ENCODE measurements at regions not wholly inside any gene's neighbourhood (a gene's known extent, or its start where the extent isn't known, plus 50 kb on each side); places are given as distances from the start of the nearest gene placed in this dataset.

DNA sequence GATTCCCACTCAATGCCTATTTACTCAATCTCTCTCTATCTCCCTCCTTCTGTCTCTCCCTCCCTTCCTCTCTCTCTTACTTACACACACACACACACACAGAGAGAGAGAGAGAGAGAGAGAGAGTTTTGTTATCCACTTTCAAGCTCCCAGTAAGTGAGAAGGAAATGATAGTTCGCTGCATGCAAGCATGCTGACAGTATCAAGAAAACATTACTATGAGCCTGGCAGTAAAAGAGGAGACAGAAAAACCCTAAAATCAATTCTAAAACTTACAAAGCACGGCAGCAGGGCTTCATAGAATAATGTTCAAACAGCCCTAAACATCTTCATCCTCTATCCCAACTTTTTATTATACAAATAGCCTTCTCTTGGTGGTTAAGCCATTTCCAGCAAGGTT lies 171.9 kb downstream of the FOXO1 start:
- CTCF ChIA-PET = interaction anchor here (0.6 to 1.6 kb wide), 3 partner anchors 9 to 188 kb away, joined by 3 to 4 read pairs (median 3); no protein-coding TSS in a partner anchor
- Mint-ChIP-seq H3K4me3 (peak overlapping the region; percentile 57), H3K36me3 (ENCODE audit: low read depth) (no peaks in the 10 kb centered on the region), H3K9me3 (no peaks in the 10 kb centered on the region), H3K27me3 (ENCODE audit: low read depth) (no peaks in the 10 kb centered on the region), H3K4me1 (ENCODE audit: low read depth) (peaks cover 76% of the 10 kb centered on the region), H3K27ac (peak overlapping the region; percentile 77)
- intact Hi-C loops (cut with micrococcal nuclease) = loop anchor here (1.0 kb wide), 2 partner anchors 8 to 24 kb away; no protein-coding TSS in a partner anchor
- no peak for DNase-seq

DNA sequence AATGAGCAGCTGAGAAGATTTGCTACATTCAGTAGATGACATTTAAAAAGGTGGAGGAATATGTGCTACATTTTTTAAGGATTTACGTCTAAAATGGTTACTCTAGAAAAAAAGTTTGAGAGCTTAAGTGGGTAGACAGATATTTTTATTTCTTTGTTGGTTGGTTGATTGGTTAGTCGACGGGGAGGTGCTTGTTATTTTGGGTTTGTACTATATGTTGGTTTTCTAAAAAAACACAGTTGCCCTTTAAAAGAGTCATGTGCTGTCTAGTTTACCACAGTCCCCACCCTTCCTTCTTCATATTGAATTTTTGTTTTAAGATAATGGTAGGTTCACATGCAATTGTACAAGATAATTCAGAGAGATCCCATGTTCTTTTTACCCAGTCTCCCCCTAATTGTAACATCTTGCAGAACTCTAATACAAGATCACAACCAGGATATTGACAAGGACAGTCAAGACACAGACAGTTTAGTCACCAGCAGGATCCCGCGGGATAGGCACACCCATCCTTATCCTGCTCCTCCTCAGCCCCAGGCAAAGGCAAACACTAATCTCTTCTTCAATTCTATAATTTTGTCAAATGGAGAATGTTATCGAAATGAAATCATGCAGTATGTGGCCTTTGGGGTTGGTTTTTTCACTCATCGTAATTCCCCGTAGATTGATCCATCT lies 171.4 kb downstream of the FOXO1 start:
- CTCF ChIA-PET = interaction anchor here (0.6 to 1.6 kb wide), 3 partner anchors 9 to 187 kb away, joined by 3 to 4 read pairs (median 3); no protein-coding TSS in a partner anchor
- no peaks in the 10 kb centered on the region for H3K9me3 Mint-ChIP-seq
- H3K36me3 Mint-ChIP-seq (ENCODE audit: low read depth) = no peaks in the 10 kb centered on the region
- no peak for DNase-seq
- intact Hi-C loops (cut with micrococcal nuclease) = loop anchor here (1.0 kb wide), 3 partner anchors 9 to 23 kb away; no protein-coding TSS in a partner anchor
- H3K27ac Mint-ChIP-seq = peak overlapping the region; percentile 77
- H3K4me1 Mint-ChIP-seq (ENCODE audit: low read depth) = peaks cover 70% of the 10 kb centered on the region
- H3K4me3 Mint-ChIP-seq = no peak overlapping the region
- no peaks in the 10 kb centered on the region for H3K27me3 Mint-ChIP-seq (ENCODE audit: low read depth)

DNA sequence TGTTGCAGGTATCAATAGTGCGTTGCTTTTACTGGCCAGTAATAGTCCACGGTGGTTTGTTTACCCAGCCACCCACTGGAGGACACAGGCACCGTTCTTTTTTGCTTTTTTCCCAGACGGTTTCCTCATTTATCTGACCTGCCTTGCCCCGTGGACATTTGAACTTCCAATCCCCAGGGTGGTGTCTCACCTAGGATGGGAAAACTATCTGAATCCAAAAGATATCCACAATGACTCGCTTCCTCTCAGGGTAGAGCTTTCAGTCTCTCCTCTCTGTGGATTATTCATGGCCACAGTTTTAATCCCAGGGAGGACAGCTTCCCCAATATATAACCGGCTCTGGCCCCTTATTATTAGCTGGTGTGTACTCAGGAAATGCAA lies 170.8 kb downstream of the FOXO1 start:
- DNase-seq = no peak
- Mint-ChIP-seq H3K4me1 (ENCODE audit: low read depth) (peaks cover 66% of the 10 kb centered on the region), H3K27me3 (ENCODE audit: low read depth) (no peaks in the 10 kb centered on the region), H3K27ac (no peak overlapping the region), H3K9me3 (no peaks in the 10 kb centered on the region), H3K4me3 (no peak overlapping the region), H3K36me3 (ENCODE audit: low read depth) (no peaks in the 10 kb centered on the region)
- CTCF ChIA-PET = interaction anchor here (0.6 to 1.6 kb wide), 2 partner anchors 80 to 187 kb away, joined by 3 to 4 read pairs; no protein-coding TSS in a partner anchor
- intact Hi-C loops (cut with micrococcal nuclease) = loop anchor here (1.0 kb wide), 1 partner anchor 13 kb away; no protein-coding TSS in a partner anchor

DNA sequence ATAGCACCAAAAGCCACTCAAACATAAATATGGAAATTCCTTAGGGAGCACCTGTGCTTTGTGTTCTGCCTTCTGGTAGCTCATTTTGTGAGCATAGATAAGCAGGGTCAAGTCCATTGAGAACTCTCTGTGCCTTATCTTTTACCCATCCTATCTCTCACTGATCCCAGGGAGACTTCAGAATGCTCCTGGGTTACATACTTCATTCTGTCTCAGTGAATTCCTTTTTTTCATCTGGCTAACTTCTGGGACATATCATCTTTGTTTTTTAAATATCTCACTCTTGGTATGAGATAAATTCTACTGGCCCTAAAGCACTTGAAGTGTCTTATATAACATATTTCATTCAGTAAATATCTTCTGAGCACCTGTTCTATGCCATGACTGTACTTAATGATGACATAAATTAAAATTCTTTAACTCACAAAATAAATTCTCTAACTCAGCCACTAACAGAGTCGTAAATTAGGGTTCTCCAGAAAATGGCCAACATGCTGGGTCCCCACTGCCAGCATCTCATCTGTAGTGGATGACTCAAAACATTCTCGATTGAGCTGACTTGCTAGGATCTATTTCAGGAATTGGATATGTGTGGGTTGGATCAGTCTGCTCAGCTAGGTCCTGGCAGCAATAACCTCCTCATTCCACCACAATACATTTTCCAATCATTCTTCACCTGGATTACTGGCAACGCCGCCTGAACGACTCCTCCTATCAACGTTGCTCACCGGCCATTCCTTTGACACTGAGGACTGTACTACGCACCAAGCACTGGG lies 170.2 kb downstream of the FOXO1 start:
- DNase-seq = no peak
- H3K4me1 Mint-ChIP-seq (ENCODE audit: low read depth) = peaks cover 65% of the 10 kb centered on the region
- H3K27me3 Mint-ChIP-seq (ENCODE audit: low read depth) = no peaks in the 10 kb centered on the region
- CTCF ChIA-PET = interaction anchor here (0.6 to 1.6 kb wide), 3 partner anchors 11 to 186 kb away, joined by 3 to 6 read pairs (median 4); no protein-coding TSS in a partner anchor
- intact Hi-C loops (cut with micrococcal nuclease) = no loop called here
- H3K9me3 Mint-ChIP-seq = no peaks in the 10 kb centered on the region
- no peak overlapping the region for H3K4me3 Mint-ChIP-seq
- H3K36me3 Mint-ChIP-seq (ENCODE audit: low read depth) = no peaks in the 10 kb centered on the region
- no peak overlapping the region for H3K27ac Mint-ChIP-seq

DNA sequence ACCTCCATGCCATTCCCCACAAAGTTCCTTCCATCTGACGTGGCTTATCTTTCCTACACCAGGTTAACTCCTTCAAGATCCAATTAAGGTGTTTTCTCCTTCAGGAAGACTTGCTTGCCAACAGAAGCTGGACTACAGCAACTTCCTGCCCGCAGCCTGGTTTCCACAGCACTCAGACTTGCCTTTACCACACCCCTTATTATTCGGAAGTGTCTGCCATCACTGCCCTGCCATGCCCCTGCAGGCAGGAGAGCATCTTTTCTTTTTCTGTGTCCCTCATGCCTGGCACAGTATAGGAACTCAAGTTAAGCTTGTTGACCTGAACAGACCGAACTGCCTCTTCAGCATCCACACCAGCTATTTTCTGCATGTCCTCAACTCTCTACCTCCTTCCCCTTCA lies 168.0 kb downstream of the FOXO1 start:
- CTCF ChIA-PET = interaction anchor here (1.3 kb wide), 1 partner anchor 8 kb away, joined by 4 read pairs; no protein-coding TSS in a partner anchor
- intact Hi-C loops (cut with micrococcal nuclease) = no loop called here
- no peak for DNase-seq
- Mint-ChIP-seq H3K27me3 (ENCODE audit: low read depth) (no peaks in the 10 kb centered on the region), H3K4me1 (ENCODE audit: low read depth) (peaks cover 48% of the 10 kb centered on the region), H3K27ac (no peak overlapping the region), H3K9me3 (no peaks in the 10 kb centered on the region), H3K36me3 (ENCODE audit: low read depth) (no peaks in the 10 kb centered on the region), H3K4me3 (no peak overlapping the region)

DNA sequence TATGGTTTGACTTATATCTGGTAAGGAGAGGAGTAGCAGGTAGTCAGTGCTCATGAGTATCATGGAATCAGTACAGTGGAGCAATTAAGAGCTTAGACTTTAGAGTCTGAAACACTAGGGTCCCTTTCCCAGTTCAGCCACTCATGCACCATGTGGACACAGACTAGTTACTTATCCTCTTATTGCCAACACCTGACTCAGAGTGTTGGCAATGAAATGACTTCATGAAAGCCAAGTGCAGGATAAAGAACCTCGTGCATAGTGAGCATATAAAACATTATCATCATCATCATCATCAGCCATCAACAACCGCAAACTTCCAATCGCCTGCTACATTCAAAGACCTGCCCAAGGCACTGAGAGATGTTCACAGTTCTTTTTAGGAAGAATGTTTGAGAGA lies 164.2 kb downstream of the FOXO1 start:
- H3K4me3 Mint-ChIP-seq = no peak overlapping the region
- no peaks in the 10 kb centered on the region for H3K27me3 Mint-ChIP-seq (ENCODE audit: low read depth)
- H3K4me1 Mint-ChIP-seq (ENCODE audit: low read depth) = peaks cover 35% of the 10 kb centered on the region
- intact Hi-C loops (cut with micrococcal nuclease) = no loop called here
- H3K27ac Mint-ChIP-seq = no peak overlapping the region
- DNase-seq = no peak
- CTCF ChIA-PET = interaction anchor here (0.6 to 1.1 kb wide), 3 partner anchors 166 to 470 kb away, joined by 3 read pairs; no protein-coding TSS in a partner anchor
- no peaks in the 10 kb centered on the region for H3K36me3 Mint-ChIP-seq (ENCODE audit: low read depth)
- no peaks in the 10 kb centered on the region for H3K9me3 Mint-ChIP-seq

DNA sequence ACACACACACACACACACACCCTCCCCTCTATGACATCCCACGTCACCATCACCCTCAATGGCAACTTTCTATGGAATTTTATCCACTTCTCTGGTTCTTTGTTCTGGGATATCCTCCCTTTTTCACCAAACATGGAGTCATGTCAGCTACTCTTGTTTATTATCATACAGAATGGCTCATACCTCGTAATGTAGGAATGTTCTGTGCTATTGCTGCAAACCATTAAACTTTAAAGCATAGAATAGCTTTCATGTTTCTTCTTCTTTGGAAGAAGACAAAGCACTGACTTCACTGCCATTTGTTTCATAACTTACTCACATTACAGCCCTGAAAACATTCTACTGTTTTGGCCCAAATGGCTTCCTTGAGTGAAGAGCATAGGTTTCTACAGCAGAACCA lies 163.4 kb downstream of the FOXO1 start:
- DNase-seq = no peak
- Mint-ChIP-seq H3K27ac (no peak overlapping the region), H3K4me1 (ENCODE audit: low read depth) (peaks cover 38% of the 10 kb centered on the region), H3K9me3 (no peaks in the 10 kb centered on the region), H3K36me3 (ENCODE audit: low read depth) (no peaks in the 10 kb centered on the region), H3K27me3 (ENCODE audit: low read depth) (no peaks in the 10 kb centered on the region), H3K4me3 (no peak overlapping the region)
- CTCF ChIA-PET = interaction anchor here (0.6 to 1.3 kb wide), 3 partner anchors 10 to 471 kb away, joined by 3 read pairs; no protein-coding TSS in a partner anchor
- intact Hi-C loops (cut with micrococcal nuclease) = no loop called here

DNA sequence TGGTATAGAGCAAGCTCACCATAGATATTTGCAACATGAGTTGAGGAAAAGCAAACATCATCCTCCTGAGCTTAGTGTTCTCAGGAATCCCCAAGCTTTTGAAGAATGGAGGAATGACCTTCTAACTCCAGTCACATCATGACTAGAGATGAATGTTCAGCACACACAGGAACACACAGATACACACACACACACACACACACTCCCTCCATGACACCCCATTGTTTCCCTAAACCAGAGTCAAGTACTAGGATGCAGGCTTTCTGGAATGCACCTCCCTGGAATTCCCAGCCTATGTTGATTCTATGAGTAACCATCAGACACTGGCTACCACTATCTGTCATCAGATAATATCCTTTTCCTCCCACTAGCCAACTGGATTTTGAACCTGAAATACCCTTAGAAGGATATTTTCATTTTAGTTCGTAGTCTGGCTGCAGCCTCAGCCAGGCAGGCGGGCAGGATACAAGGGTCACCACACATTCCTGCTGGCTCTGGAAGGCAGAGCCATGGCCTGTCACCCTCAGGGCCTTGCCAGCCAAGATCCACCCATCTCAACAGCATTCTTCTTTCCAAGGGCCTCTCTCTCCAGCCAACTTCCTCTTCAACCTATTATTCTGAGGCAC lies 162.4 kb downstream of the FOXO1 start:
- Mint-ChIP-seq H3K27me3 (ENCODE audit: low read depth) (no peaks in the 10 kb centered on the region), H3K27ac (no peak overlapping the region), H3K36me3 (ENCODE audit: low read depth) (no peaks in the 10 kb centered on the region), H3K4me1 (ENCODE audit: low read depth) (peaks cover 41% of the 10 kb centered on the region), H3K4me3 (no peak overlapping the region), H3K9me3 (no peaks in the 10 kb centered on the region)
- intact Hi-C loops (cut with micrococcal nuclease) = no loop called here
- DNase-seq = no peak
- CTCF ChIA-PET = interaction anchor here (1.3 kb wide), 1 partner anchor 9 kb away, joined by 3 read pairs; no protein-coding TSS in a partner anchor

DNA sequence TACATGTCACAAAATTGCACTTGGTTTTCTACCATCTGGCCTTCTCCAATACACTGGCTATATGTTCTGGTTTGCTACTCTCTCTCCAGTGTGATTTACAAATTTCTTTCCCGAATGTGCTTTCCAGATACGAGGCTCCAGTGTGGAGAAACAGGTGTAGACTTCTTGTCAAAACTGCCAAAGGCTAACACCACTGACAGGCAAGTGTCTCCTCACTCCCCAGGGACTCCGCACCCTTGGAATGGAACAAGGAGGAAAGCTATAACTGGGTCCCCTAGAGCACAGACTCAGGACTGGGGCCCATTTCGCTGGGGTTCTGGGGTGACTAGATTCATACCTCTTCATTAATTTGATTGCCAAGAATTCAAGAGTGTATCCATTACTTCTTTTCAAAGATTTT lies 161.8 kb downstream of the FOXO1 start:
- CTCF ChIA-PET = no interaction called here
- H3K9me3 Mint-ChIP-seq = no peaks in the 10 kb centered on the region
- H3K4me3 Mint-ChIP-seq = no peak overlapping the region
- no peak for DNase-seq
- H3K27ac Mint-ChIP-seq = no peak overlapping the region
- no peaks in the 10 kb centered on the region for H3K36me3 Mint-ChIP-seq (ENCODE audit: low read depth)
- H3K4me1 Mint-ChIP-seq (ENCODE audit: low read depth) = peaks cover 44% of the 10 kb centered on the region
- intact Hi-C loops (cut with micrococcal nuclease) = no loop called here
- H3K27me3 Mint-ChIP-seq (ENCODE audit: low read depth) = no peaks in the 10 kb centered on the region

DNA sequence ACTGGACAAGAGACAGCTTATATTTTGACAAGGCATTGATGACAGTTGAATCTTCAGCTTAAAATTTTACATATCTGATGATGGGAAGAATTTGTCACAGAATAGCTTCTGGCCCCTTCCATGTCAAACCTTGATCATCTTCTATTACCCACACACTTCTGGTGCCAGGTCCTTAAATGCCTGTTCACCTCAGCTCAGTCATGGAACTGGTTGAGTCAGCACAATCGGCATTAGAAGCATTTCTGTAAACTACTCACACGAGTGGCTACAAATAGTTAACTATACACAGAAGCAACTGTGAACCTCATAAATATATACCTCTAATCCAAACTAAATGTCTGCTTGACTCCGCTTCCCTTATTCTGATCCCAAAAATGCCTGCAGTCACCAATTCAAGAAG lies 161.2 kb downstream of the FOXO1 start:
- CTCF ChIA-PET = no interaction called here
- intact Hi-C loops (cut with micrococcal nuclease) = no loop called here
- Mint-ChIP-seq H3K4me1 (ENCODE audit: low read depth) (peaks cover 44% of the 10 kb centered on the region), H3K36me3 (ENCODE audit: low read depth) (no peaks in the 10 kb centered on the region), H3K4me3 (no peak overlapping the region), H3K9me3 (no peaks in the 10 kb centered on the region), H3K27me3 (ENCODE audit: low read depth) (no peaks in the 10 kb centered on the region), H3K27ac (no peak overlapping the region)
- DNase-seq = no peak
